ENCODE measurements at regions not wholly inside any gene's neighbourhood (a gene's known extent, or its start where the extent isn't known, plus 50 kb on each side); places are given as distances from the start of the nearest gene placed in this dataset.

DNA sequence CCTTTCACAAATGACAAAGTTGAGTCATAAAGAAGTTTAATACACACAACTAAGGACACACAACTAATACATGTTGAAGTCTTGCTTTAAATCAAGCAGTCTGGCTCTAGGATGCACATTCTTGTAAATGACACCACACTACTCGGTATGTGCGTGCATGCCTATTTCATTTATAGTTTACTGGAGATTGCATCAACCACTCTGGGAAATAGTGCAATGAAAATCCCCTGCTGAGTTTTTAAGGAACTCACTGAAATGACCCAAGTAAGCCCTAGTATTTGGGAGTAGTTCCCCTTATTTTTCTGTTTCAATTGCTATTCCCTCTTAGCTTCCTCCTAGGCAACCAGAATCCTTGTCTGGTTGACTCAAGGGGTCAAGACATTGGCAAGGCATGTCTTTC is 160.2 kb upstream of the LARGE1 start:
- no peaks in the 10 kb centered on the region for H3K36me3 Mint-ChIP-seq (ENCODE audit: low read depth)
- no peak overlapping the region for H3K4me3 Mint-ChIP-seq
- no peaks in the 10 kb centered on the region for H3K27me3 Mint-ChIP-seq
- no peak overlapping the region for H3K27ac Mint-ChIP-seq
- no peak for ATAC-seq (replicated peaks)
- no peaks in the 10 kb centered on the region for H3K4me1 Mint-ChIP-seq
- H3K9me3 Mint-ChIP-seq = no peaks in the 10 kb centered on the region

DNA sequence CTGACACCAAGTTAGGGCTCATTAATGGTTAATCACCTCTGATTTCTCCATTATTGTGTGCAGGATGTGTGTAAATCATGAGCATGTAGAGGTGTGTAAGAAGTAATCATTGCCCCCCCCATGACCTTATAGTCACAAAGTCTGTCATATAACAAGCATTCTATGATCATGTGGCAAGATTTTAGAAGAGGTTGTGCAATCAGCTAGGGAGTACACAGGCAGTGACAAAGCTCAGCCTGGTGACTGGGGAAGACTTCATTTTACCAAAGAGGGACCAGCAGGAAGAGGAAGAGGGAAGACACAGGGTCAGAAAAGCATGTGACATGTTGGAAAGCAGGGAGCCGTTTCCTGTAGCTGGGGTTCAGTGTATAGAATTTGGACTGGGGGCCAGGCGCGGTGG is 176.5 kb upstream of the LARGE1 start:
- Mint-ChIP-seq H3K4me1 (no peaks in the 10 kb centered on the region), H3K9me3 (peaks cover 21% of the 10 kb centered on the region), H3K27me3 (peaks cover 9% of the 10 kb centered on the region), H3K27ac (no peak overlapping the region), H3K36me3 (ENCODE audit: low read depth) (no peaks in the 10 kb centered on the region), H3K4me3 (no peak overlapping the region)
- ATAC-seq (replicated peaks) = no peak

DNA sequence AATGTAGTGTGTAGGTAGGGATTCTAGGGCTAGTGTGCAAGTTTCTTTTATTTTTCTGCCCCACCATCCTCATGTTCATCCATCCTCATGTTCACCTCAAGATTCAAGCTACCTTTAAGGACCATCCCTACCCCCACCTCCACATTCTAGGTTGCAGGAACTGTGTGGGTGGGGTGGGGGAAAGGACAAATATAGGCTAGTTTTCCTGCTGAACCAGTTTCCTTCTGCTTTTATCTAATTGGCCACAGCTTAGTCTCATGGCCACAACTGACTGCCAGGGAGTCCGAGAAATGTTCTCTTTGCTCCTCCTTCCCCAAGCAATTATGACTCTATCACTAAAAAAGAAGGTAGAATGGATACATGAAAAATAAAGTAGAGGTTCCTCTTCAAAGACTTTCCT is 179.0 kb upstream of the LARGE1 start:
- Mint-ChIP-seq H3K27ac (no peak overlapping the region), H3K36me3 (ENCODE audit: low read depth) (no peaks in the 10 kb centered on the region), H3K4me3 (no peak overlapping the region), H3K4me1 (no peaks in the 10 kb centered on the region), H3K9me3 (peaks cover 17% of the 10 kb centered on the region), H3K27me3 (peaks cover 9% of the 10 kb centered on the region)
- ATAC-seq (replicated peaks) = no peak

GRCh38 chr22:34102633-34103032 is 182.4 kb upstream of the LARGE1 start:
- no peaks in the 10 kb centered on the region for H3K4me1 Mint-ChIP-seq

GRCh38 chr22:34105461-34106062 is 185.3 kb upstream of the LARGE1 start:
- no peaks in the 10 kb centered on the region for H3K9me3 Mint-ChIP-seq
- H3K4me1 Mint-ChIP-seq = no peaks in the 10 kb centered on the region
- H3K27me3 Mint-ChIP-seq = peaks cover 10% of the 10 kb centered on the region
- no peaks in the 10 kb centered on the region for H3K36me3 Mint-ChIP-seq (ENCODE audit: low read depth)
- no peak overlapping the region for H3K4me3 Mint-ChIP-seq
- no peak overlapping the region for H3K27ac Mint-ChIP-seq
- no peak for ATAC-seq (replicated peaks)

More at GRCh38 chr22:34102633-34103032, 182.4 kb upstream of the LARGE1 start:
- H3K27ac Mint-ChIP-seq = no peak overlapping the region
- H3K27me3 Mint-ChIP-seq = peaks cover 12% of the 10 kb centered on the region
- H3K36me3 Mint-ChIP-seq (ENCODE audit: low read depth) = no peaks in the 10 kb centered on the region
- H3K4me3 Mint-ChIP-seq = no peak overlapping the region
- peaks cover 7% of the 10 kb centered on the region for H3K9me3 Mint-ChIP-seq
- no peak for ATAC-seq (replicated peaks)

DNA sequence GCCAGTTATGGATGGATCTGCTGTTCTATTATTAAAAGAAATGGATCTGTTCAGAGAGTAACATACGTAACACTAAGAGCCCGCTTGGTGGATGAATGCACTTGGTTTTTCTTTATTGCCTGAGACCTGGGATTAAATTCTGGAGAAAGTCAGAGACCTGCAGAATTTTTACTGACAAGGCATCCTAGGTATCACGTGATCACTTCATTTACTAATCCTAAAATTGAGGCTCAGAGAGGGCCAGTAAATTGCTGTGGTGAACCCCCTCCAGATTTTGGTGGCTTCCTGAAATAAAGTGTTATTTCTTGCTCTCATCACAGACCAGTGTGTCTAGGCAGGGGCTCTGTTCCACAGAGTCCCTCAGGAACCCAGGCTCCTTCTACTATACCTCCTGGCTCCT is 187.9 kb upstream of the LARGE1 start:
- Mint-ChIP-seq H3K27me3 (peaks cover 10% of the 10 kb centered on the region), H3K36me3 (ENCODE audit: low read depth) (no peaks in the 10 kb centered on the region), H3K4me3 (no peak overlapping the region), H3K9me3 (no peaks in the 10 kb centered on the region), H3K4me1 (no peaks in the 10 kb centered on the region), H3K27ac (no peak overlapping the region)
- ATAC-seq (replicated peaks) = no peak

GRCh38 chr22:34111210-34111824 is 191.0 kb upstream of the LARGE1 start:
- Mint-ChIP-seq H3K4me3 (no peak overlapping the region), H3K4me1 (no peaks in the 10 kb centered on the region)
- ATAC-seq (replicated peaks) = no peak

DNA sequence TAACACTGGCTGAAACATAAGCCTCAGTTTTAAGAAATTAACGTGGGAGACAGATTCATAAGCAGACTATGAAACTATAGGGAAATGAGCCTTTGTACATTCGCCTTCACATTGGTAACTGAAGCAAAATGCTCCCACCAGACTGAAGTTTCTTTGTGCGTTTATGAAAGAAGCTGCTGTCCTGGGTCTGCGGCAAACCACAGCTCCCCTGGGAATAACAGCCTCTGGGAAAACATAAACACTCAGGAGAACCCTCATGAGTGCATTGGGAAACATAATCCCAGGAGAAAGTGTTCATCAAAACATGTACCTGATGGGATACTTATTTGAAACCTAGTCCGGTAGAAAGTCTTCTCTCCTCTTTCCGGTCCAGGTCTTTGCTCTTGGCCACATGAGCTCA is 193.1 kb upstream of the LARGE1 start:
- Mint-ChIP-seq H3K36me3 (ENCODE audit: low read depth) (no peaks in the 10 kb centered on the region), H3K27ac (no peak overlapping the region)

More at GRCh38 chr22:34111210-34111824, 191.0 kb upstream of the LARGE1 start:
- Mint-ChIP-seq H3K36me3 (ENCODE audit: low read depth) (no peaks in the 10 kb centered on the region), H3K27ac (no peak overlapping the region), H3K27me3 (peaks cover 5% of the 10 kb centered on the region), H3K9me3 (no peaks in the 10 kb centered on the region)

GRCh38 chr22:34114406-34114805 is 194.1 kb upstream of the LARGE1 start:
- no peaks in the 10 kb centered on the region for H3K27me3 Mint-ChIP-seq
- no peaks in the 10 kb centered on the region for H3K9me3 Mint-ChIP-seq
- no peaks in the 10 kb centered on the region for H3K36me3 Mint-ChIP-seq (ENCODE audit: low read depth)
- H3K4me3 Mint-ChIP-seq = no peak overlapping the region
- H3K27ac Mint-ChIP-seq = no peak overlapping the region
- ATAC-seq (replicated peaks) = no peak
- no peaks in the 10 kb centered on the region for H3K4me1 Mint-ChIP-seq

More for the DNA sequence above, 193.1 kb upstream of the LARGE1 start:
- Mint-ChIP-seq H3K27me3 (no peaks in the 10 kb centered on the region), H3K4me3 (no peak overlapping the region), H3K4me1 (no peaks in the 10 kb centered on the region), H3K9me3 (no peaks in the 10 kb centered on the region)
- no peak for ATAC-seq (replicated peaks)

GRCh38 chr22:34115722-34116121 is 195.4 kb upstream of the LARGE1 start:
- H3K4me1 Mint-ChIP-seq = no peaks in the 10 kb centered on the region
- H3K4me3 Mint-ChIP-seq = no peak overlapping the region
- no peak for ATAC-seq (replicated peaks)
- no peak overlapping the region for H3K27ac Mint-ChIP-seq
- no peaks in the 10 kb centered on the region for H3K36me3 Mint-ChIP-seq (ENCODE audit: low read depth)
- no peaks in the 10 kb centered on the region for H3K27me3 Mint-ChIP-seq
- H3K9me3 Mint-ChIP-seq = no peaks in the 10 kb centered on the region

- no peak overlapping the region for H3K4me3 Mint-ChIP-seq
- ATAC-seq (replicated peaks) = no peak
- no peaks in the 10 kb centered on the region for H3K4me1 Mint-ChIP-seq
- H3K9me3 Mint-ChIP-seq = no peaks in the 10 kb centered on the region
- no peak overlapping the region for H3K27ac Mint-ChIP-seq
- no peaks in the 10 kb centered on the region for H3K27me3 Mint-ChIP-seq
- no peaks in the 10 kb centered on the region for H3K36me3 Mint-ChIP-seq (ENCODE audit: low read depth)
Measured at GRCh38 chr22:34116126-34116525, 195.8 kb upstream of the LARGE1 start.

GRCh38 chr22:34122042-34122441 is 201.8 kb upstream of the LARGE1 start:
- H3K4me1 Mint-ChIP-seq = no peaks in the 10 kb centered on the region
- no peak overlapping the region for H3K27ac Mint-ChIP-seq
- ATAC-seq (replicated peaks) = no peak
- no peak overlapping the region for H3K4me3 Mint-ChIP-seq
- H3K9me3 Mint-ChIP-seq = peaks cover 5% of the 10 kb centered on the region
- H3K27me3 Mint-ChIP-seq = peaks cover 5% of the 10 kb centered on the region
- H3K36me3 Mint-ChIP-seq (ENCODE audit: low read depth) = no peaks in the 10 kb centered on the region

- no peaks in the 10 kb centered on the region for H3K4me1 Mint-ChIP-seq
- ATAC-seq (replicated peaks) = no peak
- peaks cover 5% of the 10 kb centered on the region for H3K27me3 Mint-ChIP-seq
- no peaks in the 10 kb centered on the region for H3K36me3 Mint-ChIP-seq (ENCODE audit: low read depth)
- H3K4me3 Mint-ChIP-seq = no peak overlapping the region
- H3K27ac Mint-ChIP-seq = no peak overlapping the region
- peaks cover 5% of the 10 kb centered on the region for H3K9me3 Mint-ChIP-seq
Measured at GRCh38 chr22:34129691-34130486, 209.6 kb upstream of the LARGE1 start.

GRCh38 chr22:34135749-34136148 is 215.5 kb upstream of the LARGE1 start:
- no peak for ATAC-seq (replicated peaks)
- peaks cover 3% of the 10 kb centered on the region for H3K9me3 Mint-ChIP-seq
- no peak overlapping the region for H3K27ac Mint-ChIP-seq
- no peaks in the 10 kb centered on the region for H3K36me3 Mint-ChIP-seq (ENCODE audit: low read depth)
- peaks cover 3% of the 10 kb centered on the region for H3K27me3 Mint-ChIP-seq
- no peaks in the 10 kb centered on the region for H3K4me1 Mint-ChIP-seq
- H3K4me3 Mint-ChIP-seq = no peak overlapping the region

GRCh38 chr22:34150023-34150422 is 229.7 kb upstream of the LARGE1 start:
- peaks cover 9% of the 10 kb centered on the region for H3K9me3 Mint-ChIP-seq
- no peak overlapping the region for H3K27ac Mint-ChIP-seq
- no peak overlapping the region for H3K4me3 Mint-ChIP-seq
- no peak for ATAC-seq (replicated peaks)
- H3K36me3 Mint-ChIP-seq (ENCODE audit: low read depth) = no peaks in the 10 kb centered on the region
- H3K4me1 Mint-ChIP-seq = no peaks in the 10 kb centered on the region
- H3K27me3 Mint-ChIP-seq = no peaks in the 10 kb centered on the region

Data from activated T-helper 17 cell treated with anti-CD3 and anti-CD28 coated beads, Interleukin-2, amount 50 U/mL, for 72 hours (primary cell).